DMS 273 treated with DMSO at 0.1 percent for 48 hours (cell line): ENCODE measurements at regions not wholly inside any gene's neighbourhood (a gene's known extent, or its start where the extent isn't known, plus 50 kb on each side); places are given as distances from the start of the nearest gene placed in this dataset.

Source experiments
- DNase-seq: peaks from one replicate; lab custom pipeline; 2025; lab: John Stamatoyannopoulos, UW

- DNase-seq, result no peak
Observed at GRCh38 chr16:5850632-5851392, 753.2 kb upstream of the EEF2KMT start.

DNA sequence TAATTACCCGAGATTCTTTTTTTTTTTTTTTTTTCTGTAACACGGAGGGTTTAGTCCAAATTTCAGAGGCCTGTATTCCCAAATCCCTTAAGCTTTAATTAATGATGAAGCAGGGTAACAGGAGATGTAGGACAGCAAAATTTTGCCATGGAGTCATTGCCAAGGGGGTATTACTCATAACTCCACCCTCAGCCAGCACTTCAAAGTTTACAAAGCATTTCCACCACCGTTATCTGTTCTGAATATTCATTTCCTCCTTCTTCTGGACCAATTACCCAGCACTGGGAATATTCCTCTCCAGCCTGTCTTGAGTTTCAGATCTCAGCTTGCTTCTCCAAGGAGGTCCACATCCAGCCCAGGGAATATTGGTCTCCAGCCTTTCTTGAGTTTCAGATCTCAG, 747.5 kb upstream of the EEF2KMT start:
- no peak for DNase-seq

DNA sequence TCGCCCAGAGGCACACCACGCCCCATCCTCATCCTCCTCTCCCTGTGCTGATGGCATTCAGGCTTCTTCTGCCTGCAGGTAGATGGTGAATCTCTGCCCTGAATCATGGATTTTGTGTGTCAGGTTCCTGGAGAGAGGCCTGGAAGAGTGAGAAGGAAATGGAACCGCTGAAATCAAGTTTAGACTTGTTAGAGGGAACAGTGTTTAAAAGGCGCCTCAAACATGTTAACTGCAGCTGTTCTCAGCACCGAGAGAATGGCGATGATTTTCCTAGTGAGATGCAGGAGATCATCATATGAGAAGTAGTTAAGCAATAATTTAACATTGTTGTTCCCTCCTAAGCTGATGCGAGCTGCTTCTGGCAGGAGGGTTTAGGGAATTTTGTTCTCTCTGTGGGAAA, 744.4 kb upstream of the EEF2KMT start:
- no peak for DNase-seq

GRCh38 chr16:5838725-5839124, 741.1 kb upstream of the EEF2KMT start:
- no peak for DNase-seq

GRCh38 chr16:5838071-5838470, 740.5 kb upstream of the EEF2KMT start:
- DNase-seq, result no peak

DNA sequence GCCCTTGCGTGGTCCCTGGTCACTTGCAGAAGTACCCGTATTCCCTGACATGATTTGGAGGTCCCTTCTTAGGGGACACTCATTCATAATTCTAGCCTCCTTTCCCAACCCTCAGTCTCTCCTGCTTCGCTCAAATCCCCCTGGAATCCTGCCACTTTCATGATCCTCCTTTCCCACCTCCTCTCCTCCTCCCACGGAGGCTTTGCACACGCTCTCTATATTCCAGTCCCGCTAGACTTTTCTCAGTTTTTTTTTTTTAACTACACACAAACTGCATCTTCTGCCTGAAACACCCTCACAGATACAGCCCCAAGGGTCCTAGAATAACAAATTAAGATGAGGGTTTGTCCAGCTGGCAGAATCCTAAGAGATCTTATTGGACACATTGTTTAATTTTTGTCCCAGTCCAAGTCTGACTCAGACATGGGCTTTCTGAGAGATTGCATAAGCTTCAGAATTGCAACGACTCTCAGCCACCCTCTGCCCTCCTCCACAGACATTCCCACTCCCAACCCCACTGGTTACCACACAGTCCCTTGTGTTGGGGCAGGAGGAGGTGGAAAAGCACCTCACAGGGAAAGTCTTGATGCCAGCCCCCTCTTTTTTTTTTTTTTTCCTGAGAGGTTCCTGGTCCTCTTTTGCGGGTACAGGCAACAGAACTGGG, 739.5 kb upstream of the EEF2KMT start:
- DNase-seq, result no peak

DNA sequence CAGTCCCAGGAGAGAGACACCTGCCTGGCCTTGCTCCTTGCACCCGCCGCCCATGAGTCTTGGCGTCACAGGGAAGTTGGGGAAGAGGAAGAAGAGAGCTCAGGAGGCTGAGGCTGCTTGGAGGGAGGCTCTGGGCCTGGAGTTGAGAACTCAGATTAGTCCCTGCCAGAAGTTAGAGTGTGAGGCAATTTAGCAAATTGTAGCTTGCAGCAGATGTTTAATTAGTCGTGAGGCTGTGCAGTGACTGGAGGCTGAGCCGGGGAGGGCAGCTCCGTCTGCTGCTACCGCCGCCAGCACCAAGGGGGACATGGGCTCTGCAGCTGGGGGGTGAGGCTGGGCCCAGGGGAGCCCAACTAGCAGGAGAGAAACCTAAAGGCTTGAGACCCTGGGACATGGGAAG, 738.3 kb upstream of the EEF2KMT start:
- DNase-seq, result no peak

DNA sequence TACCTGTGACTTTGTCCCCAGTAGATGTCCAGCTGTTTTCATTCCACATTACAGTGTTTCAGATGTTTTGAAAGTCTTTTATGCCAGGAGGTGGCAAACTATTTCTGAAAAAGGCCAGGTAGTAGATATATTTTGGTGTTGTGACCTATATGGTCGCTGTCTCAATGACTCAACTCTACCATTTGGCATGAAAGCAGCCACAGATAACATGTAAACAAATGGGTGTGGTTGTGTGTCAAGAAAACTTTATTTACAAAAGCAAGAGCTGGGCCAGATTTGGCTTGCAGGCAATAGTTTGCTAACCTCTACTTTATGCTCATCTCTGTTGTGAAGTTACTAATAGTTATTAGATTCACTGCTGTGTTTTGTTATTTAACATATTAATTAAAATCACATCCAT, 728.7 kb upstream of the EEF2KMT start:
- no peak for DNase-seq

DNA sequence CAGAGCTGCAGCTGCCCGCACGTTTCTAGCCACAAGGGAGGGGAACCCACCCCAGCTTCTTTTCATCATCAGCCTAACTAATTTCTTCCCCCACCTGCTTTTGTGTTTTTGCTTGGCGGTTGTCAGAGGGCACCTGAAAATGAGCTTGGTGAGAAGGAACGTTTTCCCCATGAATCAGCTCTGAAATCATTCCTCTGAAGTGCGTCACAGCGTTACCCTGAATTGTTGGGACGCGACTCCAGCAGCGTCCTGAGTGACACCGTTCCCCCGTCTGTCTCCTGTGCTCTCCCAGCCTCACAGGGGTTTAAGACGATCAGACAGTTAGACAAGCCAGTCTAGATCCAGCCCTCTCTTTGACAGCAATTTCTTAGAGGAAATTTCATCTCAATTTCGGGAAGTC, 722.9 kb upstream of the EEF2KMT start:
- DNase-seq, result no peak

DNA sequence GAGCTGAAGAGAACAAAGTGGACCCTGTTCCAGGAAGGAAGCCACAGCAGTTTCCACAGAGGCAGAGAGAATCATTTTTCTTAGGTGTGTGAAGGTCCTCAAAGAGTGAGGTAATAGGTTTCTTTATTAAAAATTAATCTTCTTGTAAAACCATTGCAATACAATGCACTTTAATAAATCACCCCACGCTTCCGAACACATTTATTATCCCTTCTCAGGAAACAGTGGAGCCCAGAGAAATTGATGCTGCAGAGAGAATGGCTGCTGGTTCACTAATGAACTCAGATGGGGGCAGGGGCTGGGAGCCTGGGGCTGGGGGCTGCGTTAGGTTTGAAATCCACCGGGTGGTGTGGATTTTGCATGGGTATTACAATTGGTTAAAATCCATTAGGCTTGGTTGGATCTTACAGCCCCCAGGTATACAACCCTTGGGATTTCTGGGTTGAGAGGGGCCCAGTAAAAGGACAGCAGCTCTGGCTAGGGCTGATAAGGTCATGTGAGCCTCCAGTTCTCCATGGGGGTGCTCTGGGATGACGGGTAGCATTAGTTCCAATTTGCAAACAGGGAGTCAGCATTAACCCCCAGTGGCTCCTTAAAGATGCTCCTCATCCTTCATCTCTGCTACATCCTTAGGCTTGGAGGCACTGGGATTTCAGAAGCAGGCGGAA, 718.1 kb upstream of the EEF2KMT start:
- DNase-seq, result no peak

DNA sequence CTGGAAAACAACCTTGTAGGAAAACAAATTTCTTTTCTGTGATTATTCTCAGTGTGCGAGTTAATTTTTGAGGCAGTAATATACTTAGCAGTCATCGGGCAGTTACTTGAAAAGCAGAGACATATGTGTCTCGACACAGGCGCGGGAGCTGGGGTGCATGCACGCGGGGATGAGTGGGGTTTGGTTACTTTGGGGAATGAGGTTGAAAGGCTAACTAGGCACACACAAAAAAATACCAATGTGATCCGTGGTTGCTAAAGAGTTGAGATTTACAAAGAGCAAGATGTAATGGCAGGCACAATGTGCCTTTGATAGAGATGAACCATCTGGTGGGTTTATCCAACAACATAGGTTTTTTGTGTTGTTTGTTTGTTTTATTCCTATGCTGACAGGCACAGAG, 703.8 kb upstream of the EEF2KMT start:
- DNase-seq, result no peak

GRCh38 chr16:5793556-5793955, 696.0 kb upstream of the EEF2KMT start:
- no peak for DNase-seq

DNA sequence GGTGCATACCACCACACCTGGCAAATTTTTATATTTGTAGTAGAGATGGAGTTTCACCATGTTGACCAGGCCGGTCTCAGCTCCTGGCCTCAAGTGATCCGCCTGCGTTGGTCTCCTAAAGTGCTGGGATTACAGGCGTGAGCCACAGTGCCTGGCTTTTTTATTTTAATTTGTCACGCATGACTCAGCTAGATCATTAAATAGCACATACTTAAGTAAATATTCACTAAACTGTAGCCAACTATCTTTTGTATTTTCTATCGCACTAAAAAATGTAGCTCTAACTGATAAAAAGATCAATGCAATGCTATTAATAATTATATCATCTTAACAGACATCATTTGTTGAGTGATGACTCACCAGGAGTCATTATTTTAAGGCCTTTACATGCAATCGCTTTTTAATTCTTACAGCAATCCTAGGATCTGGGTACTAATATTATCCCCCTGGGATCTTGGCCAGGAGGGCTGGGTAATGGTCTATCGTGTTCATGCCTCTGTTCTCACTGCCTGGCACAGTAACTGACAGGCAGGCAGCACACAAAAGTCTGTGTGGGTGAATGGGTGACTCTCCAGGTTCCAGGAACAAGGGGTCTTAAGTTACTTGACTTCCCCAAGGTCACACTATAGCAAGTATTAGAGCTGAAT, 693.5 kb upstream of the EEF2KMT start:
- DNase-seq, result no peak

DNA sequence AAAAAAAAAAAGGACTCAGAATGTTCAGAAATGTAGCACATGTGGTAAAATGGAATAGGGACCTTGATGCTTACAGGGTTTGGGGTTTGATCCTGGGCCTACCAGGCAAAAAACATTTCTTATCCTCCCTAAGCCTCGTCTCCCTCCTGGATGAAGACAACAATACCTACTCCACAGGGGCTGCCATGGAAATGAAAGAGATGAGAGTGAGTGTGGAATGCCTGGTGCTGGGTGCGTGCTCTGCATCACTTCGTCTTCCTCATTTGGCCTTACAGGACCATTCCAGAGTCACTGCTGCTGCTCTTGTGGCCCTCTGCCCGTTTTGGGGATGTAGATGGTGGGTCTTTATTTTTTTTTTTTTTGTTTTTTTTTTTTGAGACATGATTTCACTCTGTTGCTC, 692.9 kb upstream of the EEF2KMT start:
- no peak for DNase-seq

GRCh38 chr16:5789033-5789432, 691.4 kb upstream of the EEF2KMT start:
- no peak for DNase-seq

- no peak for DNase-seq
Observed at GRCh38 chr16:5781436-5781835, 683.8 kb upstream of the EEF2KMT start.

DNA sequence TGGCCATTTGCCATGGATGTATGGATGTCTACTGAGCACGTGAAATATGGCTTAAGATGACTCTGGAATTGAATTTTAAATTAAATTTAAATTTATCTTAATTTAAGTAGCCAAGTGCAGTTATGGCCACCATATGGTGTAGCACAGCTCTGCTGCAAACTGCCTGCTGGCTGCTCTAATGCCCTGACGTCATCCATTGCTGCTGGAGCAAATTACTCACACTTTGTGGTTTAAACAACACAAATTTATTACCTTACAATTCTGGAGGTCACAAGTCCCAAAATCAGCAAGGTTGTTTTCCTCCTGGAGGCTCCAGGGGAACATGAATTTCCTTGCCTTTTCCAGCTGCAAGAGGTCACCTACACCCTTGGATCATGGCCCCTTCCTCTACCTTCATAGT, 679.3 kb upstream of the EEF2KMT start:
- no peak for DNase-seq

DNA sequence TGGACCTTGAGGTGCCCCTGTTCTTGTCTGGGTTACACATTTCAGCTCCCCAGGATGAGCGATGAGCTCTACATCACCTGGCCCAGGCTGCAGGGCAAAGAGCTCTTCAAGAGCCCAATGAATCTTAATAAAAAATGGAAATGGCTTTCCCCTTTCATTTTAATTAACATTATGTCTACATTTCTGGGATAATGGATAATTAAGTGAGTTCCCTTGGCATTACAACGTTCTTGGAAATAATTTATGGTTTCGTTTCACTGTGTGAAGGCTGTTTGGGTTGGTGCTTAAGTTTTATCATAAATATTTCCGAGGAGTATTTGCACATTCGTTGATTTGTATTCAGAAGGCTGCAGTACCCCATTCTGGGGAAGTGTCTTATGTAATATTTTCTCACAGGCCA, 678.3 kb upstream of the EEF2KMT start:
- no peak for DNase-seq

DNA sequence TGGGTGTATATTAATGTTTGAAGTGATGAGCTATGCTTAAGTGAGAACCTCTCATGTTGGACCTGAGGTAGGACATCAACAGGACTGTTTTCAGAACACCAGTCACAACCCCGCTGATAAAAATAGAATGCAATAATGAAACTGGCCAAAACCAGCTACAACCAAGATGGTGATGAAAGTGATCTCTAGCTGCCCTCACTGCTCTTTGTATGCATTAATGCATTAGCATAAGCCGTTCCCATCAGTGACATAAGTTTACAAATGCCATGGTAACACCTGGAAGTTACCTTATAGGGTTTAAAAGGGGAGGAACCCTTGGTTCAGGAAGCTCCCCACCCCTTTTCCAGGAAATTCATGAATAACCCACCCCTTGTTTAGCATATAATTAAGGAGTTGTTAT, 672.5 kb upstream of the EEF2KMT start:
- DNase-seq, result no peak

GRCh38 chr16:5769513-5769912, 671.9 kb upstream of the EEF2KMT start:
- no peak for DNase-seq

DNA sequence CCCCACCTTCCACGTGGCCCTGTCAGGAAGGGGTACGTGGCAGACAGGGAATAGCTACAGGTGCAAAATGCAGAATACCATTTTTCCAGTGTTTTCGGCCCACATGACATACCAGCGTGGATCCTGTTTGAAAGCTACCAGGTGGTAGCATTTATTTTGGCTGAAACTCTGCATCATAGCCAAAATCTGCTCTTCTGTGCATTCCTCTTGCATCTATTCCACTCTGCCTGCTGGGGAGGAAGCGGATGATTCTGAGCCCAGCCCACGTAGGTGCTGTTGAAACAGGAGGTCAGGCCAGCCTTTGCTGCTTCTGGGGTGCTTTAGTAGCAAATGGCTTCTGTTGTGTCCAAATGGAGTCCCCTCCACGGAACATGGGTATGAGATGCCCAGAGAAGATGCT, 670.9 kb upstream of the EEF2KMT start:
- no peak for DNase-seq

DNA sequence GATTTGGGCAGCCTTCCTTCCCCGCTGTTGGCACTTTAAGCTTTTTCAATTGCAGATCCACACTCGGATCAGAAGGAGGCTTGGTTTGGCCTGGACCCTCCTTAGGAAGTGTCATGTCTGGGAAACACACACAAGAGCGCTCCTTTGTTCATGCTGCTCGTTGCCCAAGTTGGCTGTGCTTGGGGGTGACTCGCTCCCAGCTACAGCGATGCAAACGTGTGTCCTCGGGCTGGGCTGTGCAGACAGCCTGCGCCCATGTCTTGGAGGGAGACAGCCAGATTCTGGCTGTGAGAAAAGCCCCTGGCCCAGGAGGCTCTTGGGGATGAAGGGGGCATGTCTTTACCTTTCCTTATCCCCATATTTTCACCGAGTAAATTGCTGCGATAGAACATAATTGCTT, 665.6 kb upstream of the EEF2KMT start:
- DNase-seq, result no peak

DNA sequence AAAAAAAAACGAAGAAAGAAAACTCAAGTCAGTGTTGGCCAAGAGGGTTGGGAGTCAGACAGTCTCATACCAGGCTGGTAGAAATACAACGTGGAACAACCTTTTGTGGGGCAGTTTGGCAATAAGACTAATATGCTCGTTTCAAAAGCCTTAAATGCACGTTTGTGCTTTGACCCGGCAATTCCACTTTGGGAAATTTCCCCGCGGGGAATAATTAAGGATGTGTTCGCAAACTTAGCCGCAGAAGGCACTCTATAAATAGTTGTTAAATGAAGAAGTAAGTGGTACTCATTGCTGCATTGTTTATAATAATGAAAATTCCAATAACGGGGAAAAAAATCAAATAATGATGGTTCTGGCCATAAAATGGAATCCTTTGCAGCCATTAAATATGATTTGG, 664.8 kb upstream of the EEF2KMT start:
- no peak for DNase-seq
